Neural cell (in vitro differentiated cells): ENCODE measurements at regions not wholly inside any gene's neighbourhood (a gene's known extent, or its start where the extent isn't known, plus 50 kb on each side); places are given as distances from the start of the nearest gene placed in this dataset.

Source experiments
- H2AFZ ChIP-seq: fragments of 200-600, 300-800 bp; sonication (generic), shearing (Covaris generic); 2 replicates; pipeline ENCODE4 v1.6.0; 2014; ENCODE audit warnings: low read depth, mild to moderate bottlenecking, antibody characterized with exemption, low read length, moderate library complexity
- H3F3A ChIP-seq: fragments of 200-600 bp; shearing (Covaris generic); 2 replicates; pipeline ENCODE4 v1.6.1; 2016; ENCODE audit warnings: mild to moderate bottlenecking, moderate library complexity, mixed read lengths, antibody characterized with exemption, low read length; ENCODE audit not compliant: insufficient read depth, poor library complexity, severe bottlenecking
- H3K27ac ChIP-seq: fragments of 200-600, 300-800 bp; sonication (generic), shearing (Covaris generic); 2 replicates; pipeline ENCODE4 v1.5.1; 2014; ENCODE audit warnings: mild to moderate bottlenecking, low read length, moderate library complexity
- H3K27me3 ChIP-seq: fragments of 300-800, 200-600 bp; sonication (generic), shearing (Covaris generic); 2 replicates; pipeline ENCODE4 v1.6.0; 2014; ENCODE audit warnings: mild to moderate bottlenecking, low read depth, low read length, moderate library complexity; ENCODE audit not compliant: insufficient read depth
- H3K36me3 ChIP-seq: fragments of 300-800, 200-600 bp; sonication (generic), shearing (Covaris generic); 2 replicates; pipeline ENCODE4 v1.5.1; 2014; ENCODE audit warnings: mild to moderate bottlenecking, antibody characterized with exemption, low read length, moderate library complexity; ENCODE audit not compliant: insufficient read depth
- H3K4me2 ChIP-seq: fragments of 300-800, 200-600 bp; sonication (generic), shearing (Covaris generic); 2 replicates; pipeline ENCODE4 v1.6.0; 2014; ENCODE audit warnings: mild to moderate bottlenecking, low read length
- H3K4me3 ChIP-seq: fragments of 300-800, 200-600 bp; sonication (generic), shearing (Covaris generic); 2 replicates; pipeline ENCODE4 v1.5.1; 2014; ENCODE audit warnings: mild to moderate bottlenecking, low read length, moderate library complexity
- H3K79me2 ChIP-seq: fragments of 200-600 bp; shearing (Covaris generic); replicated peaks from 2 replicates; pipeline ENCODE4 v1.6.0; 2014; ENCODE audit warnings: mild to moderate bottlenecking, low read length, moderate library complexity; ENCODE audit not compliant: insufficient read depth
- H3K9ac ChIP-seq: fragments of 300-800, 200-600 bp; sonication (generic), shearing (Covaris generic); 2 replicates; pipeline ENCODE4 v1.6.1; 2016; ENCODE audit warnings: mild to moderate bottlenecking, low read length, mixed read lengths
- H3K9me2 ChIP-seq: fragments of 200-600 bp; shearing (Covaris generic); 2 replicates; pipeline ENCODE4 v1.6.1; 2016; ENCODE audit warnings: mild to moderate bottlenecking, low read length, mixed read lengths; ENCODE audit not compliant: insufficient read depth
- H3K9me3 ChIP-seq: fragments of 200-600, 300-800 bp; sonication (generic), shearing (Covaris generic); 2 replicates; pipeline ENCODE4 v1.6.1; 2016; ENCODE audit warnings: mild to moderate bottlenecking, mixed run types, low read length, moderate library complexity, mixed read lengths
- H4K20me1 ChIP-seq: fragments of 200-600 bp; shearing (Covaris generic); 2 replicates; pipeline ENCODE4 v1.6.1; 2016; ENCODE audit warnings: mild to moderate bottlenecking, mixed run types; ENCODE audit not compliant: insufficient read depth
- CTCF ChIP-seq: fragments of 450-650 bp; IDR thresholded peaks from 2 replicates; pipeline ENCODE4 v1.5.1; 2014; ENCODE audit warnings: antibody characterized with exemption, mild to moderate bottlenecking, moderate library complexity; ENCODE audit not compliant: poor library complexity, severe bottlenecking
- EP300 ChIP-seq: fragments of 450-650 bp; conservative IDR thresholded peaks from 2 replicates; pipeline ENCODE4 v1.6.1; 2014; ENCODE audit warnings: antibody characterized with exemption, mild to moderate bottlenecking, moderate library complexity; ENCODE audit not compliant: poor library complexity, severe bottlenecking
- EZH2 ChIP-seq: fragments of 200-600, 300-800 bp; shearing (Covaris generic), sonication (generic); IDR thresholded peaks from 2 replicates; pipeline ENCODE4 v1.6.1; 2014; ENCODE audit warnings: antibody characterized with exemption, low read length, borderline replicate concordance, mild to moderate bottlenecking; ENCODE audit not compliant: insufficient read depth, poor library complexity, severe bottlenecking
- MXI1 ChIP-seq: fragments of 450-650 bp; conservative IDR thresholded peaks from 2 replicates; pipeline ENCODE4 v1.6.1; 2014; ENCODE audit warnings: antibody characterized with exemption, mild to moderate bottlenecking; ENCODE audit not compliant: poor library complexity, severe bottlenecking
- POLR2AphosphoS5 ChIP-seq: IDR thresholded peaks from 2 replicates; pipeline ENCODE4 v1.6.1; 2012
- RAD21 ChIP-seq: fragments of 450-650 bp; conservative IDR thresholded peaks from 2 replicates; pipeline ENCODE4 v1.6.1; 2014; ENCODE audit warnings: antibody characterized with exemption, mild to moderate bottlenecking, moderate library complexity
- SMC3 ChIP-seq: fragments of 450-650 bp; conservative IDR thresholded peaks from 2 replicates; pipeline ENCODE4 v1.6.1; 2014; ENCODE audit warnings: antibody characterized with exemption, mild to moderate bottlenecking, moderate library complexity; ENCODE audit not compliant: poor library complexity
- TAF1 ChIP-seq: IDR thresholded peaks from 2 replicates; pipeline ENCODE4 v1.6.1; 2012; ENCODE audit warnings: low read depth
- TF ChIP-seq, protein P1 (sequence below): IDR thresholded peaks from 2 replicates; pipeline ENCODE4 v1.6.1; 2012; ENCODE audit warnings: borderline replicate concordance

GRCh38 chr17:28252436-28252835 is 66.6 kb upstream of the TMEM97 start:
- Histone ChIP-seq H3K9me2 (no peaks in the 10 kb centered on the region), H3K27me3 (no peaks in the 10 kb centered on the region), H3K36me3 (no peaks in the 10 kb centered on the region), H3K27ac (no peak overlapping the region), H3K9me3 (no peaks in the 10 kb centered on the region), H3F3A (no peaks in the 10 kb centered on the region), H2AFZ (no peak overlapping the region), H3K9ac (no peak overlapping the region), H3K4me2 (no peak overlapping the region), H3K79me2 (no peaks in the 10 kb centered on the region), H4K20me1 (no peaks in the 10 kb centered on the region), H3K4me3 (no peak overlapping the region)
- TF ChIP-seq POLR2AphosphoS5: no peak
- no peak for TF ChIP-seq TAF1
- no peak for TF ChIP-seq RAD21
- no peak for TF ChIP-seq EZH2
- no peak for TF ChIP-seq SMC3
- TF ChIP-seq EP300: no peak
- no peak for TF ChIP-seq CTCF
- TF ChIP-seq, protein P1, sequence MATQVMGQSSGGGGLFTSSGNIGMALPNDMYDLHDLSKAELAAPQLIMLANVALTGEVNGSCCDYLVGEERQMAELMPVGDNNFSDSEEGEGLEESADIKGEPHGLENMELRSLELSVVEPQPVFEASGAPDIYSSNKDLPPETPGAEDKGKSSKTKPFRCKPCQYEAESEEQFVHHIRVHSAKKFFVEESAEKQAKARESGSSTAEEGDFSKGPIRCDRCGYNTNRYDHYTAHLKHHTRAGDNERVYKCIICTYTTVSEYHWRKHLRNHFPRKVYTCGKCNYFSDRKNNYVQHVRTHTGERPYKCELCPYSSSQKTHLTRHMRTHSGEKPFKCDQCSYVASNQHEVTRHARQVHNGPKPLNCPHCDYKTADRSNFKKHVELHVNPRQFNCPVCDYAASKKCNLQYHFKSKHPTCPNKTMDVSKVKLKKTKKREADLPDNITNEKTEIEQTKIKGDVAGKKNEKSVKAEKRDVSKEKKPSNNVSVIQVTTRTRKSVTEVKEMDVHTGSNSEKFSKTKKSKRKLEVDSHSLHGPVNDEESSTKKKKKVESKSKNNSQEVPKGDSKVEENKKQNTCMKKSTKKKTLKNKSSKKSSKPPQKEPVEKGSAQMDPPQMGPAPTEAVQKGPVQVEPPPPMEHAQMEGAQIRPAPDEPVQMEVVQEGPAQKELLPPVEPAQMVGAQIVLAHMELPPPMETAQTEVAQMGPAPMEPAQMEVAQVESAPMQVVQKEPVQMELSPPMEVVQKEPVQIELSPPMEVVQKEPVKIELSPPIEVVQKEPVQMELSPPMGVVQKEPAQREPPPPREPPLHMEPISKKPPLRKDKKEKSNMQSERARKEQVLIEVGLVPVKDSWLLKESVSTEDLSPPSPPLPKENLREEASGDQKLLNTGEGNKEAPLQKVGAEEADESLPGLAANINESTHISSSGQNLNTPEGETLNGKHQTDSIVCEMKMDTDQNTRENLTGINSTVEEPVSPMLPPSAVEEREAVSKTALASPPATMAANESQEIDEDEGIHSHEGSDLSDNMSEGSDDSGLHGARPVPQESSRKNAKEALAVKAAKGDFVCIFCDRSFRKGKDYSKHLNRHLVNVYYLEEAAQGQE: no peak
- no peak for TF ChIP-seq MXI1

- Histone ChIP-seq H3K4me2 (no peak overlapping the region), H3K36me3 (no peaks in the 10 kb centered on the region), H2AFZ (no peak overlapping the region), H4K20me1 (no peaks in the 10 kb centered on the region), H3K27me3 (no peaks in the 10 kb centered on the region), H3F3A (no peaks in the 10 kb centered on the region), H3K9ac (no peak overlapping the region), H3K9me3 (no peaks in the 10 kb centered on the region), H3K9me2 (no peaks in the 10 kb centered on the region), H3K79me2 (no peaks in the 10 kb centered on the region), H3K4me3 (no peak overlapping the region), H3K27ac (no peak overlapping the region)
- TF ChIP-seq, protein P1: no peak
- TF ChIP-seq TAF1 (no peak), CTCF (no peak), EP300 (no peak), MXI1 (no peak), EZH2 (no peak), SMC3 (no peak), RAD21 (no peak)
These were observed 65.3 kb upstream of the TMEM97 start for GRCh38 chr17:28253663-28254062.
